ENCODE measurements at regions not wholly inside any gene's neighbourhood (a gene's known extent, or its start where the extent isn't known, plus 50 kb on each side); places are given as distances from the start of the nearest gene placed in this dataset.
A peak's percentile ranks its signal among the peaks of the same experiment; 100 is the strongest.

GRCh38 chr2:12818416-12819102 lies 101.8 kb downstream of the TRIB2 start:
- Histone ChIP-seq H2AFZ (ENCODE audit: low read depth, low read length) (peak overlapping the region; percentile 41), H3K9ac (replicated peaks; ENCODE audit: extremely low read depth, insufficient read depth, low read length) (peak overlapping the region; percentile 66), H3K4me2 (ENCODE audit: insufficient read depth, low read length) (peak overlapping the region; percentile 29), H3K9me1 (replicated peaks; ENCODE audit: control insufficient read depth, extremely low read depth, insufficient read depth, low read length) (no peaks in the 10 kb centered on the region), H3K4me3 (replicated peaks in 1 of 3; ENCODE audit: insufficient read depth in 1 of 3, low read depth in 1 of 3, low read length in 3 of 3) (no peak overlapping the region), H3K79me2 (ENCODE audit: control insufficient read depth, insufficient read depth, low read length) (no peaks in the 10 kb centered on the region), H3K36me3 (ENCODE audit: control insufficient read depth in 2 of 2, extremely low read depth in 1 of 2, insufficient read depth in 2 of 2, low read length in 2 of 2) (no peaks in the 10 kb centered on the region), H3K9me3 (replicated peaks; ENCODE audit: control insufficient read depth, insufficient read depth, low read length) (no peaks in the 10 kb centered on the region), H3K27me3 (ENCODE audit: control insufficient read depth in 2 of 2, insufficient read depth in 2 of 2, low read length in 2 of 2) (no peaks in the 10 kb centered on the region), H3K4me1 (ENCODE audit: control insufficient read depth, extremely low read depth, insufficient read depth, low read length) (peaks cover 29% of the 10 kb centered on the region), H3K27ac (ENCODE audit: insufficient read depth, low read depth, low read length) (peak overlapping the region; percentile 96), H4K20me1 (replicated peaks; ENCODE audit: control insufficient read depth, extremely low read depth, insufficient read depth, low read length) (no peaks in the 10 kb centered on the region)
- BruUV-seq (replicated peaks): TSS peak; percentile 99
- intact Hi-C loops (cut with micrococcal nuclease) (loop anchor here (1.0 to 2.0 kb wide), 8 partner anchors 21 to 988 kb away; no protein-coding TSS in a partner anchor), dilution Hi-C loops (cut with MboI; ENCODE audit: extremely low pct_ligation_motif_present, low sequenced_read_pairs) (no loop called here)
- DNase-seq (ENCODE audit: low read depth, low spot score) (no peak), FAIRE-seq (no peak)
- POLR2A ChIA-PET: interaction anchor here (0.6 to 1.0 kb wide), 2 partner anchors 57 to 102 kb away, joined by 3 to 4 read pairs; partner anchors contain the start of gene TRIB2
- TF ChIP-seq MAX (IDR thresholded peaks at IDR 0.05; ENCODE audit: insufficient read depth, insufficient read length): no peak
- no peak for TF ChIP-seq EZH2 (IDR thresholded peaks at IDR 0.05; ENCODE audit: borderline replicate concordance, low read depth, low read length, severe bottlenecking)
- no peak for TF ChIP-seq FOS (IDR thresholded peaks at IDR 0.05; ENCODE audit: borderline replicate concordance, insufficient read depth, low read length)
- no peak for TF ChIP-seq POLR2AphosphoS5 (IDR thresholded peaks at IDR 0.05; ENCODE audit: insufficient read depth, low read depth, low read length)
- TF ChIP-seq CTCF (IDR thresholded peaks at IDR 0.05; ENCODE audit: extremely low read depth in 1 of 2, insufficient read depth in 1 of 2, low read depth in 1 of 2, low read length in 2 of 2): no peak
- TF ChIP-seq JUN (IDR thresholded peaks at IDR 0.05; ENCODE audit: borderline replicate concordance, insufficient read depth, insufficient read length, low read depth): no peak
- TF ChIP-seq GATA2 (IDR thresholded peaks at IDR 0.05; ENCODE audit: insufficient read depth, insufficient read length, low read depth, low read length): no peak
- no peak for TF ChIP-seq MYC (IDR thresholded peaks at IDR 0.05; ENCODE audit: low read depth, low read length)
- no peak for TF ChIP-seq POLR2A (IDR thresholded peaks at IDR 0.05; ENCODE audit: low read depth, low read length)
- CTCF ChIA-PET: interaction anchor here (0.8 to 2.6 kb wide), 6 partner anchors 12 to 650 kb away, joined by 3 to 13 read pairs (median 8); partner anchors contain the start of gene TRIB2

Measured in endothelial cell of umbilical vein (primary cell).